IMR-90 (cell line): ENCODE measurements at regions not wholly inside any gene's neighbourhood (a gene's known extent, or its start where the extent isn't known, plus 50 kb on each side); places are given as distances from the start of the nearest gene placed in this dataset.

ENCODE experiments used
- ATAC-seq: fragments of 200-7000 bp; cut with Tn5 transposase; 2 replicates; pipeline ENCODE4 v1.9.1; 2020; ENCODE audit warnings: low read depth, mild to moderate bottlenecking, moderate library complexity
- BruUV-seq: library from RNA; stranded (reverse); fragments of 400-500 nt; replicated peaks from 2 replicates; lab custom pipeline; 2021; lab: Mats Ljungman, UMichigan
- CTCF ChIA-PET: fragments of 300-600 bp; formaldehyde crosslinking; extraction: SDS; loops from one replicate; lab custom pipeline; 2021; ENCODE audit warnings: antibody characterized with exemption; lab: Yijun Ruan, JAX
- POLR2A ChIA-PET: fragments of 300-600 bp; sonication (Branson Sonifier 250); formaldehyde crosslinking; loops from one replicate; lab custom pipeline; 2022; ENCODE audit warnings: antibody characterized with exemption; ENCODE audit not compliant: unreplicated experiment; lab: Charles Lee
- DNase-seq: peaks from one replicate; pipeline ENCODE4 v3.0.0; 2013
- H2AFZ ChIP-seq: replicated peaks from 2 replicates; pipeline ENCODE3; 2013; ENCODE audit warnings: low read length, mild to moderate bottlenecking; ENCODE audit not compliant: poor library complexity
- H2AK5ac ChIP-seq: 2 replicates; pipeline ENCODE4 v1.6.1; 2013; ENCODE audit warnings: low read depth, low read length, inconsistent platforms
- H2AK9ac ChIP-seq: replicated peaks from 2 replicates; pipeline ENCODE3; 2013; ENCODE audit warnings: mild to moderate bottlenecking, low read depth, low read length, moderate library complexity; ENCODE audit not compliant: poor library complexity
- H2BK120ac ChIP-seq: 2 replicates; pipeline ENCODE4 v1.6.1; 2013; ENCODE audit warnings: low read depth, low read length, inconsistent platforms
- H2BK15ac ChIP-seq: 3 replicates; pipeline ENCODE4 v1.6.1; 2013; ENCODE audit warnings: low read depth, low read length, inconsistent platforms
- H2BK20ac ChIP-seq: 2 replicates; pipeline ENCODE4 v1.6.1; 2013; ENCODE audit warnings: low read depth, mild to moderate bottlenecking, inconsistent platforms, low read length, moderate library complexity
- H2BK5ac ChIP-seq: 2 replicates; pipeline ENCODE4 v1.6.1; 2013; ENCODE audit warnings: mild to moderate bottlenecking, low read depth, low read length, inconsistent platforms; ENCODE audit not compliant: poor library complexity, severe bottlenecking
- H3K14ac ChIP-seq: replicated peaks from 2 replicates; pipeline ENCODE4 v1.6.1; 2013; ENCODE audit warnings: low read depth, low read length, inconsistent platforms
- H3K18ac ChIP-seq: 2 replicates; pipeline ENCODE4 v1.6.1; 2013; ENCODE audit warnings: low read depth, low read length, control low read depth
- H3K23ac ChIP-seq: 2 replicates; pipeline ENCODE4 v1.6.1; 2013; ENCODE audit warnings: low read depth, low read length, inconsistent platforms
- H3K27ac ChIP-seq: 2 replicates; pipeline ENCODE4 v1.5.1; 2013; ENCODE audit warnings: mild to moderate bottlenecking, control low read depth, low read length; ENCODE audit not compliant: insufficient read depth
- H3K27me3 ChIP-seq: 2 replicates; pipeline ENCODE4 v1.6.1; 2013; ENCODE audit warnings: low read length; ENCODE audit not compliant: control insufficient read depth, insufficient read depth
- H3K36me3 ChIP-seq: 2 replicates; pipeline ENCODE4 v1.6.1; 2013; ENCODE audit warnings: low read length, mixed read lengths; ENCODE audit not compliant: control insufficient read depth, insufficient read depth
- H3K4ac ChIP-seq: 2 replicates; pipeline ENCODE4 v1.6.1; 2013; ENCODE audit warnings: low read depth, low read length, inconsistent platforms
- H3K4me1 ChIP-seq: 2 replicates; pipeline ENCODE4 v1.6.1; 2013; ENCODE audit warnings: low read length, mixed read lengths; ENCODE audit not compliant: control insufficient read depth, insufficient read depth
- H3K4me2 ChIP-seq: 2 replicates; pipeline ENCODE4 v1.6.1; 2013; ENCODE audit warnings: low read depth, mild to moderate bottlenecking, control low read depth, low read length, moderate library complexity
- H3K4me3 ChIP-seq: 2 replicates; pipeline ENCODE4 v1.5.1; 2013; ENCODE audit warnings: low read depth, mild to moderate bottlenecking, control low read depth, low read length, moderate library complexity; ENCODE audit not compliant: insufficient read depth
- H3K56ac ChIP-seq: 2 replicates; pipeline ENCODE4 v1.6.1; 2013; ENCODE audit warnings: low read length, inconsistent platforms; ENCODE audit not compliant: insufficient read depth; ENCODE audit errors: extremely low read depth
- H3K79me1 ChIP-seq, 2 experiments: 2 replicates each; pipeline ENCODE4 v1.6.1; 2013; ENCODE audit warnings: low read length in 2 of 2, inconsistent platforms in 1 of 2, low read depth in 1 of 2
- H3K9ac ChIP-seq: 2 replicates; pipeline ENCODE4 v1.6.1; 2013; ENCODE audit warnings: low read depth, low read length, control low read depth
- H3K9me1 ChIP-seq: 2 replicates; pipeline ENCODE4 v1.6.1; 2013; ENCODE audit warnings: low read length, inconsistent platforms; ENCODE audit not compliant: insufficient read depth
- H3K9me3 ChIP-seq: 2 replicates; pipeline ENCODE4 v1.6.1; 2013; ENCODE audit warnings: low read length; ENCODE audit not compliant: control insufficient read depth, insufficient read depth
- H4K20me1 ChIP-seq: 2 replicates; pipeline ENCODE4 v1.6.1; 2013; ENCODE audit warnings: low read length, inconsistent platforms; ENCODE audit not compliant: insufficient read depth
- H4K5ac ChIP-seq: 2 replicates; pipeline ENCODE4 v1.6.1; 2013; ENCODE audit warnings: mild to moderate bottlenecking, low read depth, low read length, control low read depth
- H4K8ac ChIP-seq, 2 experiments: 2 replicates each; pipeline ENCODE4 v1.6.1; 2013; ENCODE audit warnings: low read depth in 2 of 2, low read length in 2 of 2, control low read depth in 1 of 2, inconsistent platforms in 1 of 2
- H4K91ac ChIP-seq: 2 replicates; pipeline ENCODE4 v1.6.1; 2013; ENCODE audit warnings: low read depth, low read length, inconsistent platforms; ENCODE audit not compliant: insufficient read depth
- CHD1 ChIP-seq: IDR thresholded peaks from 2 replicates; pipeline ENCODE4 v1.6.1; 2012; ENCODE audit warnings: low read depth, low read length, improper control_type of control experiment
- ELK1 ChIP-seq: fragments of 150-350 bp; IDR thresholded peaks from 2 replicates; pipeline ENCODE4 v1.6.1; 2016; ENCODE audit warnings: low read depth, mild to moderate bottlenecking, low read length, moderate library complexity, borderline replicate concordance
- FOS ChIP-seq: fragments of 150-350 bp; IDR thresholded peaks from 2 replicates; pipeline ENCODE4 v1.6.1; 2016; ENCODE audit warnings: low read depth, low read length
- MAZ ChIP-seq: IDR thresholded peaks from 2 replicates; pipeline ENCODE4 v1.6.1; 2012; ENCODE audit warnings: low read depth, mild to moderate bottlenecking, low read length, improper control_type of control experiment, moderate library complexity, borderline replicate concordance
- POLR2A ChIP-seq: IDR thresholded peaks from 2 replicates; pipeline ENCODE4 v1.6.1; 2012; ENCODE audit warnings: mild to moderate bottlenecking, low read depth, low read length
- RCOR1 ChIP-seq: IDR thresholded peaks from 2 replicates; pipeline ENCODE4 v1.6.1; 2012; ENCODE audit warnings: mild to moderate bottlenecking, low read length, improper control_type of control experiment; ENCODE audit not compliant: insufficient replicate concordance
- SMC3 ChIP-seq: fragments of 150-350 bp; IDR thresholded peaks from 2 replicates; pipeline ENCODE4 v1.6.1; 2016; ENCODE audit warnings: low read depth, mild to moderate bottlenecking, antibody characterized with exemption, low read length, moderate library complexity
- dilution Hi-C: fragments of 300-500 bp; cut with HindIII; formaldehyde crosslinking; loops from one replicate; pipeline ENCODE4 v1.14.3; 2018; ENCODE audit warnings: low sequenced_read_pairs; ENCODE audit not compliant: unreplicated experiment
- in situ Hi-C: fragments of 300-500 bp; cut with MboI; formaldehyde crosslinking; loops from 3 replicates; pipeline ENCODE4 v1.14.3; 2019; ENCODE audit warnings: low sequenced_read_pairs, inconsistent platforms, mixed read lengths
- intact Hi-C: fragments of 100-400 bp; cut with micrococcal nuclease; formaldehyde crosslinking; loops from 2 replicates; pipeline ENCODE4 v1.10.0; 2022
- TF ChIP-seq, protein P1 (sequence below): fragments of 150-350 bp; IDR thresholded peaks from 2 replicates; pipeline ENCODE4 v1.6.1; 2017; ENCODE audit warnings: mild to moderate bottlenecking, antibody characterized with exemption, low read length, low read depth

DNA sequence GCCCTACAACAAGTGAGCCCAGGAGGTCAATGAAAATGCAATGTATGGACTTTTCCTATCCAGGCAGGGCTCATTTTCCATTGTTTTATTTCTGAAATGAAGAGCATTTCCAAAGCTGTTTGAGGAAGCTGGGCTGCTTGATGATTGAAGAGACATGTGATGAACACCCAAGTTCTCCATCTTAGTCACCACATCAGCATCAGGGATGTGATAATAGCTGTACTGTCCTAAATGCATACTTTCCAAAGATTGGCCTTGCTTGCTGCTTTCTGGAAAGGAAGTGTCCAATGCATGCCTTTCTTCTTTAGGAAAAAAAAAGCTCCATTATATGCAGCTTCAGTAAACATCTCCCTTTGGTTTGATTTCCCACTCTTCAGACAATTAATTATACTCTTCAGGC is 425.9 kb upstream of the RUNX1 start:
- Histone ChIP-seq H2BK120ac (peak overlapping the region; percentile 41; the same call in 1 of the 2 replicates), H3K9me1 (peaks cover 6% of the 10 kb centered on the region), H3K4ac (peak overlapping the region; percentile 10; the same call in 1 of the 2 replicates), H2BK15ac (no peak overlapping the region; the same call in 2 of the 3 replicates), H4K91ac (no peak overlapping the region; the same call in 1 of the 2 replicates), H3K9me3 (no peaks in the 10 kb centered on the region), H4K20me1 (no peaks in the 10 kb centered on the region), H3K36me3 (no peaks in the 10 kb centered on the region), H3K4me3 (no peak overlapping the region), H2AK9ac (no peak overlapping the region), H3K79me1 (no peaks in the 10 kb centered on the region), H3K27ac (no peak overlapping the region), H3K23ac (peak overlapping the region; percentile 2; the same call in 1 of the 2 replicates), H3K4me1 (peaks cover 15% of the 10 kb centered on the region), H3K14ac (peak overlapping the region; percentile 49), H2AK5ac (peak overlapping the region; percentile 1; the same call in 1 of the 2 replicates), H3K4me2 (no peak overlapping the region), H2BK5ac (peak overlapping the region; percentile 43), H3K56ac (no peak overlapping the region), H2BK20ac (peak overlapping the region; percentile 51; the same call in 1 of the 2 replicates), H3K18ac (no peak overlapping the region), H2AFZ (no peak overlapping the region), H4K8ac (peak overlapping the region in 1 of 2 experiments; percentile 16; a peak in 1 of 4 replicates), H3K9ac (no peak overlapping the region), H4K5ac (no peak overlapping the region), H3K27me3 (no peaks in the 10 kb centered on the region)
- DNase-seq = peak; percentile 51
- no peak for TF ChIP-seq MAZ
- no peak for TF ChIP-seq FOS
- TF ChIP-seq POLR2A = no peak
- no peak for TF ChIP-seq SMC3
- no peak for TF ChIP-seq CHD1
- TF ChIP-seq, protein P1, sequence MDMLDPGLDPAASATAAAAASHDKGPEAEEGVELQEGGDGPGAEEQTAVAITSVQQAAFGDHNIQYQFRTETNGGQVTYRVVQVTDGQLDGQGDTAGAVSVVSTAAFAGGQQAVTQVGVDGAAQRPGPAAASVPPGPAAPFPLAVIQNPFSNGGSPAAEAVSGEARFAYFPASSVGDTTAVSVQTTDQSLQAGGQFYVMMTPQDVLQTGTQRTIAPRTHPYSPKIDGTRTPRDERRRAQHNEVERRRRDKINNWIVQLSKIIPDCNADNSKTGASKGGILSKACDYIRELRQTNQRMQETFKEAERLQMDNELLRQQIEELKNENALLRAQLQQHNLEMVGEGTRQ = peak; percentile 21; the same call in 1 of the 2 replicates
- TF ChIP-seq RCOR1 = no peak
- no peak for TF ChIP-seq ELK1
- intact Hi-C loops = loop anchor here (5.0 kb wide), 1 partner anchor 588 kb away; no protein-coding TSS in a partner anchor
- in situ Hi-C loops = no loop called here
- ChIA-PET POLR2A (no interaction called here), CTCF (no interaction called here)
- no peak for ATAC-seq
- BruUV-seq = no TSS peak
- dilution Hi-C loops = no loop called here
